GM10266 (cell line): ENCODE measurements at regions not wholly inside any gene's neighbourhood (a gene's known extent, or its start where the extent isn't known, plus 50 kb on each side); places are given as distances from the start of the nearest gene placed in this dataset.
"Not testable (repeated sequence)": the region's sequence is repeated elsewhere in the genome, so short reads cannot be mapped to it uniquely, and the experiment has no call there.

ENCODE experiments used
- DNase-seq: peaks from one replicate; pipeline ENCODE4 v3.0.0; 2012; ENCODE audit errors: extremely low spot score
- TF ChIP-seq, protein P1 (sequence below): IDR thresholded peaks from 2 replicates; pipeline ENCODE4 v1.5.1; 2012; ENCODE audit warnings: mild to moderate bottlenecking, low read depth; ENCODE audit not compliant: control insufficient read depth, insufficient read depth; ENCODE audit errors: missing control alignments

GRCh38 chr4:19171832-19172231 is 1079.9 kb upstream of the SLIT2 start:
- DNase-seq = no peak
- TF ChIP-seq, protein P1, sequence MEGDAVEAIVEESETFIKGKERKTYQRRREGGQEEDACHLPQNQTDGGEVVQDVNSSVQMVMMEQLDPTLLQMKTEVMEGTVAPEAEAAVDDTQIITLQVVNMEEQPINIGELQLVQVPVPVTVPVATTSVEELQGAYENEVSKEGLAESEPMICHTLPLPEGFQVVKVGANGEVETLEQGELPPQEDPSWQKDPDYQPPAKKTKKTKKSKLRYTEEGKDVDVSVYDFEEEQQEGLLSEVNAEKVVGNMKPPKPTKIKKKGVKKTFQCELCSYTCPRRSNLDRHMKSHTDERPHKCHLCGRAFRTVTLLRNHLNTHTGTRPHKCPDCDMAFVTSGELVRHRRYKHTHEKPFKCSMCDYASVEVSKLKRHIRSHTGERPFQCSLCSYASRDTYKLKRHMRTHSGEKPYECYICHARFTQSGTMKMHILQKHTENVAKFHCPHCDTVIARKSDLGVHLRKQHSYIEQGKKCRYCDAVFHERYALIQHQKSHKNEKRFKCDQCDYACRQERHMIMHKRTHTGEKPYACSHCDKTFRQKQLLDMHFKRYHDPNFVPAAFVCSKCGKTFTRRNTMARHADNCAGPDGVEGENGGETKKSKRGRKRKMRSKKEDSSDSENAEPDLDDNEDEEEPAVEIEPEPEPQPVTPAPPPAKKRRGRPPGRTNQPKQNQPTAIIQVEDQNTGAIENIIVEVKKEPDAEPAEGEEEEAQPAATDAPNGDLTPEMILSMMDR = no peak

- DNase-seq = no peak
- TF ChIP-seq, protein P1 = no peak
These were observed 1084.4 kb upstream of the SLIT2 start for GRCh38 chr4:19167311-19167710.

DNA sequence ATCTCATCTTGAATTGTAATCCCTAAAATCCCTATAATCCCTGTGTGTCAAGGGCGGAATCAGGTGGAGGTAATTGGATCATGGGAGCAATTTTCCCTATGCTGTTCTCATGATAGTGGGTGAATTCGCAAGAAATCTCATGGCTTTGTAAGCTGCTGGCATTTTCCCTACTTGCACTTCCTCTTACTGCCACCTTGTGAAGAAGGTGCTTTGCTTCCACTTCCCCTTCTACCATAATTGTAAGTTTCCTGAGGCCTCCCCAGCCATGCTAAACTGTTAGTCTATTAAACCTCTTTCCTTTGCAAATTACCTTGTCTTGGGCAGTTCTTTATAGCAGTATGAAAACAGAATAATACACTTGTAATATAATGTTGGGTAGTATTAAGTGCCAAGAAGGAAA is 1087.4 kb upstream of the SLIT2 start:
- TF ChIP-seq, protein P1 = no peak
- DNase-seq = no peak

DNA sequence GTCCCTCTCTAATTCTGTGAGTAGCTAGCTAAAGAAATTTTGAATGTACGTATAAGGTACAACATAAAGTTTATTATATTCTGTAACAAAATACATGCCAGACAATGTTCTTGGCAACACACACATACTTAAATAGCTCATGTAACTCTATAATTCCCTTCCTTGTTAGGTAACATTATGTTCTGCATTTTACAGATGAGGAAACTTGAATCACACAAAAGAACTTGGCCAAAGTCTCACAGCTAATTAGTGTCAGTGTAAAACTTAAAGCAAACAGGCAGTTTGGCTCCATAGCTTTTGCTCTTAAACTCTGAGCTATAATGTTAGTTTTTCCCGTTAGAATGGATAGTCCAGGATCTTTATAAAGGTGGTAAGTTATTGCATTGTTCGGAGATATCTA is 1091.8 kb upstream of the SLIT2 start:
- no peak for DNase-seq

DNA sequence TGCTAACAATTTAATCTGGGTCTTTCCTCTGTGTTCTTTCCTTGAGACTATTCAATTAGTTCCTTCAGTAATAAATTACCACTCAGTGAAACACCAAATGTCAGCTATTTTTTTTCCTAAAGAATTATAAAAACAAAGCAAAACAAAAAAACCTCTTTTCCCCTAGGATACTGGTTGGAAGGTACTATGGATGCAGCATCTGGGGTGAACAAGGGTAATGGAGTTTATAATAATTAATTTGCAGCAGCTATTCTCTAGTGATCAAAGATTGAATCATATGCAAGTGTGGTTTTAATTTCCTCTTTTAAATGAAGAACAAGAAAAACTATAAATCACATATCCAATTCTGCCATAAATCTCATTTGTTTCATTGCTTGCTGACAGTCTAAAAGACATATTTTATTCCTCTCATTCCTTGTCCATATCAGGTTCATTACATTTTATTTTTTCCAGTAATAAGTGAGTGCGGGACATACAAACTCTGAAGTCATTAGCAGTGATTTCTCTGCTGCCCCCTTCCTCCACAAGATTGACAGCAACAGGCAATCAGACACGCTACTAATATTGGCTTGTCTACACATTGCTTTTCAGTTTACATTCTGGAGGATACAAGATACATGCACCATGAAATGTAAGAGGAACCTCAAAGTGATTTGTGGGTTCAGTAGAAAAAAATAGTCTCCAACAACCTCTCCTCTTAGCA is 1093.4 kb upstream of the SLIT2 start:
- TF ChIP-seq, protein P1 = no peak
- DNase-seq = no peak

More for the DNA sequence above, 1091.8 kb upstream of the SLIT2 start:
- TF ChIP-seq, protein P1 = no peak

GRCh38 chr4:19156786-19157185 is 1094.9 kb upstream of the SLIT2 start:
- TF ChIP-seq, protein P1 = no peak

GRCh38 chr4:19155568-19155967 is 1096.1 kb upstream of the SLIT2 start:
- TF ChIP-seq, protein P1 = no peak

More at GRCh38 chr4:19156786-19157185, 1094.9 kb upstream of the SLIT2 start:
- no peak for DNase-seq

GRCh38 chr4:19154267-19154666 is 1097.4 kb upstream of the SLIT2 start:
- not testable (repeated sequence) for DNase-seq

More at GRCh38 chr4:19155568-19155967, 1096.1 kb upstream of the SLIT2 start:
- no peak for DNase-seq
